BE2C (cell line): ENCODE measurements at regions not wholly inside any gene's neighbourhood (a gene's known extent, or its start where the extent isn't known, plus 50 kb on each side); places are given as distances from the start of the nearest gene placed in this dataset.

Source experiments
- DNase-seq: peaks from one replicate; pipeline ENCODE4 v3.0.0-alpha.2; 2020
- H3K27me3 ChIP-seq: fragments of 250-450 bp; sonication (Bioruptor Pico); 2 replicates; pipeline ENCODE4 v1.5.1; 2020; ENCODE audit warnings: mild to moderate bottlenecking
- H3K36me3 ChIP-seq: fragments of 250-450 bp; sonication (Bioruptor Pico); 2 replicates; pipeline ENCODE4 v1.5.1; 2020; ENCODE audit warnings: mild to moderate bottlenecking
- H3K4me1 ChIP-seq: fragments of 250-450 bp; sonication (Bioruptor Pico); 2 replicates; pipeline ENCODE4 v1.5.1; 2020
- H3K4me3 ChIP-seq: 2 replicates; pipeline ENCODE4 v1.5.1; 2011; ENCODE audit warnings: low read depth, low read length
- H3K9me3 ChIP-seq: fragments of 250-450 bp; sonication (Bioruptor Pico); 2 replicates; pipeline ENCODE4 v1.5.1; 2020
- CTCF ChIP-seq: IDR thresholded peaks from 2 replicates; pipeline ENCODE4 v1.5.1; 2012; ENCODE audit warnings: mild to moderate bottlenecking, low read depth, low read length

GRCh38 chr17:52823155-52823554 lies 664.6 kb upstream of the CA10 start:
- Histone ChIP-seq H3K36me3 (no peaks in the 10 kb centered on the region), H3K4me3 (no peak overlapping the region), H3K9me3 (no peaks in the 10 kb centered on the region), H3K4me1 (no peaks in the 10 kb centered on the region), H3K27me3 (no peaks in the 10 kb centered on the region)
- no peak for DNase-seq
- no peak for TF ChIP-seq CTCF

DNA sequence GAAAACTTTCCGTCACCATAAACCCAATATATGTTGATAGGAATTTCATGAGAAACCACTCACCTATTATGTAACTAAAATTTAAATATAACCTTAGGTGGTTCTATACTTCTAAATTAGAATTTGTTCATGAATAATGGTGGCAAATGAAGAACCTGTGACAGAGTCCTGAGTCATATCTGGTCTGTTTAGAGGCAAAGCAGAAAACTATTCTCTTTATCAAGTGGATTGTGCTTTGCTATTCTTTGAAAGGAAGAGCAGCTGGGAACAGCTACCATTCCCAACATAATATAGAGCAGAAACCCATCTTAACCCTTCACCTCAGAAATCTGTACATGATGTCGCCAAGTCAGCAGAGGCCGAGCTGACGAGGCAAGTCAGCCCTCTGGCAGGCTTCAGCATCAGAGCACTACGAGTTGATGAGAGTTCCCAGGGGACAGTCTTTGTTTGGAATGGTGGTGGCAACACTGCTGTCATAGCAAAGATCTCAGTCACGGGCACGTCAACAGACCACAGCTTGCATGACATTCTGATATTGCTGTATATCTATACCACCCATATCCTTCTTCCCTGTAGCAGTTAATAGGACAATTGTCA lies 631.9 kb upstream of the CA10 start:
- Histone ChIP-seq H3K4me1 (peaks cover 6% of the 10 kb centered on the region), H3K27me3 (no peaks in the 10 kb centered on the region), H3K4me3 (peak overlapping the region; percentile 15), H3K9me3 (no peaks in the 10 kb centered on the region), H3K36me3 (no peaks in the 10 kb centered on the region)
- TF ChIP-seq CTCF: no peak
- peak; percentile 82 for DNase-seq

DNA sequence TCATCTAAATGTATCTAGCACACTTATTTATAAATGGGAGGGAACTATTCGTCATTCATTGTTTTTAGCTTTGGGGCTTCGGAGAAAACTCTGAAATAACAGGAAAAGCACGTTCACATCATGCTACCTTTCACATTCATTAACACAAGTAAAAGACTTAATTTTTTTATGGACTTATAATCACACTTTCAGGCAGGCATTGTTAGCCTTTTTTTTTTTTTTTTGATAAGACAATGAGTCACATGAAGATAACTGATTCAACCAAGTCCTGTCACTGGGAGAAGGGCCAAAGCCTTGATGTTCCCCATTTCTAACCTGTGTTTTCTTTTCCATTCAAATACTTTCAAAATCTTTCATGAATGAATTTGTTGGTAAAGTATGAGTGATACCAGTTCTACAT lies 631.3 kb upstream of the CA10 start:
- no peaks in the 10 kb centered on the region for H3K36me3 ChIP-seq
- H3K4me1 ChIP-seq: peaks cover 6% of the 10 kb centered on the region
- no peak overlapping the region for H3K4me3 ChIP-seq
- no peak for TF ChIP-seq CTCF
- H3K9me3 ChIP-seq: no peaks in the 10 kb centered on the region
- no peak for DNase-seq
- H3K27me3 ChIP-seq: no peaks in the 10 kb centered on the region

- Histone ChIP-seq H3K4me1 (no peaks in the 10 kb centered on the region), H3K36me3 (no peaks in the 10 kb centered on the region), H3K4me3 (no peak overlapping the region), H3K9me3 (no peaks in the 10 kb centered on the region), H3K27me3 (no peaks in the 10 kb centered on the region)
- DNase-seq: no peak
- TF ChIP-seq CTCF: no peak
Measured at GRCh38 chr17:52776234-52776633, 617.7 kb upstream of the CA10 start.

DNA sequence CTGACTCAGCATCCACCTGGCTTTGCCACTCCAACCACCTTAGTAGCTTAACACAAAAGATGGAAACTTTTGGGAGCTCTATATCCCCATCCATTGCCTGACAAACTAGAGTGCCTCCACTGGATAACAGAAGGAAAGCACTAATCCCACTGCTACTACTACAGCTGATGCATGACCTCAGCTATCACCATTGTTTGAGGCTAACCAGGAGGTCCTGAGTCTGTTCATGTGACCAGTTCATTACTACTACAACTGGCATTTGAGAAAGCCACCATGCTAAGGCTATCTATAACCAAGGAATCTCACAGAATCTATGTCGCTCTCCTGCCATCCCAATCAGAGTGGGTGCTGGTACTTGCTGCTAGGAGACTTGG lies 604.3 kb upstream of the CA10 start:
- Histone ChIP-seq H3K4me3 (no peak overlapping the region), H3K27me3 (no peaks in the 10 kb centered on the region), H3K36me3 (no peaks in the 10 kb centered on the region), H3K9me3 (peaks cover 4% of the 10 kb centered on the region), H3K4me1 (no peaks in the 10 kb centered on the region; the same call in 1 of the 2 replicates)
- DNase-seq: no peak
- TF ChIP-seq CTCF: no peak

DNA sequence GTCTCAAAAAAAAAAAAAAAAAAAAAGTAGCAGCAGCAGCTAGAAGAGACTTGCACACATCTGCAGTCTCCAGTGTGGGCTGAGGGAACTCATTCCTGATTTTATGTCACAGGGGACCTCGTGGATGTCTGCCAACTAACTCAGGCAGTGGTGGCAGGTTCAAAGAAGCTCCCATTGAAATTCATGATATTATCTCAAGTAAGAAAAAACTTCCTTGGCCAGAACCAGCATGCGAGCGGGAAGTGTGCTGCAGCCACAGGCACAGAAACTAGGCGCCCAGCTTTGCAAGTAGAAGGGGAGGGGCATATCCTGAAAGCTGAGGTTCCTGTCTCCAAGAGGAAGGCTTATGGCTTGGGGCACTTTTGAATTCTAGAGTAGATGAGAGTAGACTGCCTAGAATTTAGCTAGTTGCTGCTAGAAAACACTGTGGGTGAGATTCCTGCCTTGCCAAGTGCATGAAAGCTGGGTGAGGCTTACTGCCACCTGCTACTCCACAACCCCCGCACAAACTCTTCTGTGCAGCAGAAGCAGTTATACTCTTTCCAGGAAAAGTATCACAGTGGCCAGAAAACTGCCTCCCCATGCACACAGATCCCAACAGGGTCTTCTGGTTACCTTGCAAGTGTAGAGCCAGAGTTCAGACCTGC lies 603.8 kb upstream of the CA10 start:
- Histone ChIP-seq H3K4me3 (no peak overlapping the region), H3K36me3 (no peaks in the 10 kb centered on the region), H3K9me3 (peaks cover 4% of the 10 kb centered on the region), H3K27me3 (no peaks in the 10 kb centered on the region), H3K4me1 (no peaks in the 10 kb centered on the region; the same call in 1 of the 2 replicates)
- DNase-seq: peak; percentile 44
- no peak for TF ChIP-seq CTCF
